ENCODE measurements at regions not wholly inside any gene's neighbourhood (a gene's known extent, or its start where the extent isn't known, plus 50 kb on each side); places are given as distances from the start of the nearest gene placed in this dataset.
"Not testable (repeated sequence)": the region's sequence is repeated elsewhere in the genome, so short reads cannot be mapped to it uniquely, and the experiment has no call there.

DNA sequence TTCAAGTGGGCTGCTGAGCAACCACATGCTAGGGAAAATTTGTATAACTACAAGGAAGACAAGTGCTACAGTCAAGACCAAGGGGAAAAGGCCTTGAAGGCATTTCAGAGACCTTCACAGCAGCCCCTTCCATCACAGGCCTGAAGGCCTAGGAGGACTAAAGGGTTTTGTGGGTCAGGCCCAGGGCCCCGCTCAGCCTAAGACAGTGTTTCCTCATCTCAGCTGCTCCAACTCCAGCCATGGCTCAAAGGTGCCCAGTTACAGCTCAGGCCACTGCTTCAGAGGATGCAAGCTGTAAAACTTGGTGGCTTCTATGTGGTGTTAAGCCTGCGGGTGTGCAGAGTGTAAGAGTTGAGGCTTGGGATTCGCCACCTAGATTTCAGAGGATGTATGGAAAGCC is 260.5 kb downstream of the NXPE2 start:
- DNase-seq: no peak

DNA sequence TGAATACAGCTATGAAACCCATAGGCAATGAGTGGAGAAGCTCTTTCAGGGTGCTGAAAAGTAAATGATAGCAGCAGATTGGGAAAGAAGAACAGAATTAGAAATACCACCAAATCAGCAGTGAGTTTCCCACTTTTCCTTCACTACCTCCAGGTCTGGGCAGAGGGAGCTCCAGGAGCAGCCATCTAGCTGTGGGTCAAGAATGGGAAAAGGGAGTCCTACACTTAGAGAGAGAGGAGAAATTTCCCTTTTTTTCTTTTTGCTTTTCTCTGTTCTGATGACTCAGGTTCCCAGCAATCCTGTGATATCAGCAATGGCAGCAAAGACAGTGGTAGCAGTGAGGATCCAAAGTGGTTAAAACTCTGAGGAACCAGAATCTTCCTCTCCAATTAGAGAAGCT is 263.9 kb downstream of the NXPE2 start:
- DNase-seq: peak in 1 of 2 donors; percentile 4

DNA sequence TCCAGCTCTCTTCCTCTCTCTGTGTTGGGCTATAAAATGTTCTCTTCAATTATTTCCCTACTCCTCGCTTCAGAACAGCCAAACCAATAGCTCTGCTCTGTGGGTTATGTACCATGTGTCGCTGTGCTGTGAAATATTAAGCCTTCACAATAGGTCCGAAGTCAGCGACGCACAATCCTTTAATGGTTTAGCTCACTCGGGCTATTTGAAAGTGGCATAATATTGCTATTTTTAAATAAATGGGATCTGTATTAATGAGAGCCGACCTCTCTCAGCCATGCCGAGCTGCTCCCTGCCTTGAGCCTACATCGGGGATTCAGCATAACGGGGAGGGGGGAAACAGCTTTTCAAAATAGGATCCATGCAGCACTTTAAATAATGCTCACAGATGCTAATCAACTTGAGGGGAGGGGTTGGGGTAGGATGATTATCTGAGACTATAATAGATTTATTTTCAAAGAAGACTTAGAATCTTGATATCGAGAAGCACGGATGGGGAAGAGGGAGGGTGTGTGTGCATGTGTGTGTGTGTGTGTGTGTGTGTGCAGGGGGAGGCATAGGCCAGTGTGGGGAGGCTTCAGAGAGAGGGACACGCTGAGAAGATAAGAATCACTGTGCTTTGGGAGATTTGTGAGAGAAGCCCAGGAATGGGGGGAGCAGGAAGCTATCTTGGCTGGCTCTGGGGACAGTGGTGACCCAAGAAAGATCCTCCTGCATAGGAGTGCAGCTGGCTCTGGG is 271.5 kb downstream of the NXPE2 start:
- no peak for DNase-seq

DNA sequence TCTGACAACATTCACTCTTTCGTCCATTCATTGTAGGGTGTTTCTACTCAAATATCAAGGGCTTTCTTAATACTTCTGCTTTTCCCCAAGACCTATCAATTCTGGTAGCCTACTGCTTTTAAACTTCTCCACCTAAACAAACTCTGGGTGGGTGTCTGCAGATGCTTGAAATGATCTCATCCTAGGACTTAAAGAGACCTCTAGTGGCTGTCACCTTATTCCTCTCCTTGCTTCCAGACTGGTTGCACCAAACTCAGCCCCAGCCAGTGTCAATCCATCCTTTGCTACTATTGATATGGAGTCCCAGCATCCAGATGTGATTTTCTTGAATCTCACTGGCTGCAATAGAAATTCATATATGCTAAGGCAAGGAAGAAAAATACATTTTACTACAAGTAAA is 274.7 kb downstream of the NXPE2 start:
- no peak for DNase-seq

DNA sequence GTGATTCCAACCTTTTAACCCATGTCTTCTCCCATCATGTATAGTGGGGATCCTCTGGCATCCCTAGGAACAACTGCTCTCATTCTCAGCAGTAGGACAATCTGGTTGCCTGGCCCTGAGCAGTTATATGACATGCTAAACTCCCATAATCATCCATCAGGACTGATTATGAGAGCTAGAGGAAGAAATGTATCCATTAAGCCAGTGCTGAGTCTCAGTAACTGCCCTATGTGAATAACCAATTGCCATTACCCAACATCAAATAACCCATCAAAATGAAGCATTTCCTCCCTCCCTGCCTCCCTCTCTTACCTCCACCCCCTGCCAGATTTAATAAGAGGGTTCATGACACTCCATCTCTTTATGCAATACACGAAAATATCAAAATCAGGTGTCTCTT is 277.6 kb downstream of the NXPE2 start:
- no peak for DNase-seq

DNA sequence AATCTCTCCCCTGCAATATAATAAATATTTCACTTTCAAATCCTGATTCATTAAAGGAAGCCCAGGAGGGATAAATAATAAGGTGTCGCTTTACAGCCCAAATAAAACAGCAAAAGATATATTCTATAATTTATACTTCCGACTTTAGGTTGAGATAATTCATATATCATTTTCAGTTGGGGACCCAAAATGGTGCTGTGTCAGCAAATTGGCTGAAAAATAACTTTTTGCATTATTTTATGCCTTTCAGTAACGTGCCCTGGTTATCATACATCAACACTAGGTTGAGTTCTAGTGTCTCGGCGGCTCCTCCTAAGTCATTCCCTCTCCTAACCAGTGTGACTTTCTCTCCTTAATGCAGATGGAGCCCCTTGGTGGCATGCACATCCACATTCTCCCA is 278.2 kb downstream of the NXPE2 start:
- DNase-seq: no peak

DNA sequence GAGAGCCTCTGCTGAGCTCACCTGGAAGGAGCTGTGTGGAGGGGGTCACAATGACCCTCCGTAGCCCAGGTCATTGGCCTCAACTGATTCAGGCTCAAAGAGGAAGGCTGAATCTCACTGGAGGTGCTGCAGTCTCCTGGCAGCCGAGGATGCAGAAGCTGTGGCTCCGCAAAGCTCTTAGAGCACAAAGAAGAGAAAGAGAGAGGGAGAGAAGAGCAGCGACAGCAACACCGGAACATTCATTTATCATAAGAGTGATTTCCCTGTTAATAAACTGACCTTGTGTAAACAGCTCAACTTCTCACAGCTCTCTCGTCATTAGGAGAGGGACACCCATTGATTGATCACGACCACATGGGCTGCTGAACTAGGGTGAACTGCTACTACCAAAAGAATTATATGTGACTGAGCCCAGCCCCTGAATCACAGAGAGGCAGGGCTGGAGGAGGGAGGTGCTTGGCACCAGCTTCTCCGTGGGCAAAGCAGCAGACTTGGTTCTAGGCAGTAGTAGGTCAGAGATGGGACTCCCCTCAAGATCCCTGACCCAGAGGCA is 281.7 kb downstream of the NXPE2 start:
- no peak for DNase-seq

DNA sequence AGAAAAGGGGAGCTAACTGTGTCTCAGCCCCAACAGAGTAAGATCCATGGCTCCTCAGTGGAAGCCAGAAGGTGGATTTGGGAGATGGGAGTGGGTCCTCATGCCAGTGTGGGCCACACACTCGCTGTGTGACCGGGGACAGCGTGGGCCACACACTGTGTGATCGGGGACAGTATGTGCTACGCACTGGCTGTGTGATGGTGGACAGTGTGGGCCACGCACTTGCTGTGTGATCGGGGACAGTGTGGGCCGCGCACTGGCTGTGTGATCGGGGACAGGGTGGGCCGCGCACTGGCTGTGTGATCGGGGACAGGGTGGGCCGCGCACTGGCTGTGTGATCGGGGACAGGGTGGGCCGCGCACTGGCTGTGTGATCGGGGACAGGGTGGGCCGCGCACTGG is 282.5 kb downstream of the NXPE2 start:
- DNase-seq: not testable (repeated sequence)

DNA sequence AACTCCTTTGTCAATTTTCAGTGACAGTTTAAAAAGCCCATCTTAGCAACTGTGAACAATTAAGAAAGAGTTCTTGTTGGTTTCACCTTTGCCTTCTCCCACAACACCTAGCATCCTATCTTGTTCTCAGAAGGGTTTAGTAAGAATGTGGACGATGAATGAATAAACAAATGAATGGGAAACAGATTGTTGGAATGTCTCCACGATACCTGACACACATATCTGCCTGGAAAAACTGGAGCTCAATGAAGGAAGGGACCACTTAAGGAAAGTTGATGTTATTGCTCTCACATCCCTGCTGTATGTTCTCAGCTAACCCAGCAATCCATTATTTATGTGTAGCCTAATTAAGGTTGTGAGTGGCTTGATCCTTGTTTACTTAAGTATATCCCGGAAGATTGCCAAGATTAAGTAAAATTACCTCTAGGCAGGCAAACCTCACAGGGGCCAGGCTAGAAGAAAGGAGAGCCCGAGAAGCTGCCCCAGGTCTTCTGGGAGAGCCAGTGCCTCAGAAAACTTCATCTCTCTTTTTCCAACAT is 286.4 kb downstream of the NXPE2 start:
- no peak for DNase-seq

DNA sequence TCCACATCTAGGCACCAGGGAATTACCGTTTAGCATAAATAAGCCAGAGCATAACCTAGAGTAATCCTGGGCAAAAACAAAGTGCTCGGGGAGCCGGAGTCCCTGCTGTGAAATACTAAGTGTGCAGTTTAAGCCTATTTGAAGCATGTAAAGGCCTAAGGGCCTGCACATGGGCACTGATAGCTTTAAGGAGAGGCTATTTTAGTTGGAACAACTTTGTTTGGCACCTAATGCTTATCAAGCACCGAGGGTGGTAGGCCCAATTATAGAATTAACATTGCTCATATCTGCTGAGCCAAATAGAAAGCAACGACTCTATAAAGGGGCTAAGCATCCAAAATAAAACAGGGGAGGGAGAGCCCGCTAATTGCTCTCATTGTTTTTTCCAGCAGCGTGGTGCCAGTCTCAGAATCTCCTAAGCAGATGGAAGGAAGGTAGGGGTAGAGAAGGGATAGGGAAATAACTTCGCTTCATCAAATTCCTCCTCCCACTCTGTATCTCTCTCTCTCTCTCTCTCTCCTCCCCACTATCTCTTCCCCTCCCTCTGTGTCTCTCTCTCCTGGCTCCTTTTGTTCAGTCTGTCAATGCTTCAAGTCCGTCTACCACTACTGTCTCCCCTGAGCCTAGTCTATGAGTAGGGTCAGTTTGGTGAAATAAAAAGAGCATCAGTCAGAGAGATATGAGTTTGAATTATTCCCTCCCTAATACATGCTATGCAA is 292.8 kb downstream of the NXPE2 start:
- DNase-seq: no peak

DNA sequence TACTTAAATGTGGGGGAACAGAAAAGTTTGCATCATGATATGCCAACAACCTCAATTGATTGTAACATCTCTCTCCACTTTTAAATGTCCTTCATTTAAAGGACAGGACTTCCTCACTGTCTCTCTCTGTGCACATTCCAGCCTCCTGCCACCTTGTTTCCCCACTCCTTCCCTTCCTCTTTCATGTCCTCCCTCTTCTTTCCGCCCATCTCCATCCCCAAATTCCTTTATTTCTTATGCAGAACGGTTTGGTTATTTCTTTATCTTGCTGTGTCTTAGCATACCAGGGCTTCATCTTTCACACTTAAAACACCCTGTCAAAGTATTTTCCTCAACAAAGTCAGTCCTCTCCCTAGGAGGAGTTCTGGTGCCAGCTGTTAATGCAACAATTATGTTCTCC is 293.8 kb downstream of the NXPE2 start:
- no peak for DNase-seq

DNA sequence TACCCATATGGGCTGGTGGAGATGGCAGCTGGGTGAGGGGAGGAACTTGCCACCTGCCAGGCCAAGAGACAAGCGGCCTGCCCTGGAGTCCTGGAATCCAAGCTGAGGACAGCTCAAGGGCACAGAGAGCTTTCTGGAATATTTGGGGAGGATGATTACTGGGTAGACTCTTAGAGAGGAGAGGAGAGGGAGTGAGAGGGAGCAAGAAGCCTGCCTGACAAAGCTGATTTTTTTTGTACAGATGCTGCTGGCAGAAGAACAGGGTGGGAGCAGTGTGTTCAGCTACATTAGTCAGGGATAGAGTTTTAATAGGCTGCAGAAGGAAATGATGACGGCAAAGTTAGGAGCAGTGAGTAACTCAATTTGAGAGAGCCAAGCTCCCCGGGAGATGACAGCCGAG is 299.3 kb downstream of the NXPE2 start:
- DNase-seq: peak in 1 of 2 donors; percentile 6

DNA sequence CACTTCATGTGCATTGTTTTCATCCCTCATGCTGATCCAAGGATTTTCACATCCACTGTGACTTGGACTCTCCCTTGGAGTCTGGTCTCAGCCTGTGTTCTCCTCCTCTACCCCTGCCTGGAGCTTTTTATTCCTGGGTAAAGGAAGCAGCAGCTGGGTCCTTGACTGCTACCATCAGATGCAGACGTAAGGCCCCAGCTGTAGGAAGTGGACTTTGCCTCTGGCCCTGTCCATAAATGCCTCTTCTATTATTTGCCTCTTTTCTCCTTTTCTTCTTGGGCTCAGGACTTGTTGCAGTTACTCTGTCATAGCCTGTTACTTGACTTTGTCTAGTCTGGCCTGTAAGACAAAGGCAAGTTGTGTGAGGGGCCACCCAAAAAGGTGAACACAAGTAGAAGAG is 303.8 kb downstream of the NXPE2 start:
- DNase-seq: no peak

DNA sequence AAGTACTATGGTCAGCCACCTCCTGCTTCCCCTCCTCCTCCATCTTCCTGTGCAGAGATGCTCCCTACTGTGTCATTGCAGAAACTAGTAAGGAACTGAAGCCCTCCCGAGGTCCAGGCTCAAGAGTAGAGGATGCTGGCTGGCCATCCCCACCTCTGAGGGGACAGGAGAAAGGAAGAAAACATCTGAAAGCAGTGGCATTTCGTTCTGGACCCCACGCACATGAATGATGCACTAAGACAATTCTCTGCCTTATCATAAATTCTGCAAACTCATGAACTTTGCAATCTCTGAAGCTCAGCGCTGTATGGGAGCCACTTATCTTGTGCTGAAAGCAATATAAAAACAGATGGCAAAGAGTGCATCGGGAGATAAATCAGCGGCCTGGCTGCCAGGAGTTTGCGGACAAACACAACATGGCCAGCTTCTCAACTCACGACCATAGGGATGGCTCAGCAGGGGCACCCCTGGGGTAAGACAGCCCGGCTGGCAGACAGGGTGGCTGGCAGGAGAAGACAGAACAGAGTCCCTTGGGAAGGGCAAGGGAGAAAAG is 306.4 kb downstream of the NXPE2 start:
- DNase-seq: no peak

DNA sequence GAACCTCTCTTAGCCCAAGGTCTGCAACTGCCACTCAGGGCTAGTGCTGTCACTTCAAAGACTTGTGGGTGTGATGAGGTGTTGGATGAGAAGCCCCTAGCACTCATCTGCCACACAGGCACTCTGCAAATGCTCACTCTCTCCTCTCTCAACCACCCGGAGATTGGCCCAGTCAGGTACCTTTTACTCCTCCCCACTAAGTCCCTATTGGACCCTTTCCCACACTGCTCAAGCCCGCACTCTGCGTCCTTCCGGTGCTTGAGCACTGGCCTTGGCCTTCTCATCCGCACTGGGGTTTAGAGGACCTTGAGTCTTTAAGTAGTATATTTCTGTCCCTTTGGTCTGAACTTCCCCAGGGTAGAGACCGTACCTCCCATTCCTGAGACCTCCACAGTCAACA is 308.0 kb downstream of the NXPE2 start:
- DNase-seq: no peak

DNA sequence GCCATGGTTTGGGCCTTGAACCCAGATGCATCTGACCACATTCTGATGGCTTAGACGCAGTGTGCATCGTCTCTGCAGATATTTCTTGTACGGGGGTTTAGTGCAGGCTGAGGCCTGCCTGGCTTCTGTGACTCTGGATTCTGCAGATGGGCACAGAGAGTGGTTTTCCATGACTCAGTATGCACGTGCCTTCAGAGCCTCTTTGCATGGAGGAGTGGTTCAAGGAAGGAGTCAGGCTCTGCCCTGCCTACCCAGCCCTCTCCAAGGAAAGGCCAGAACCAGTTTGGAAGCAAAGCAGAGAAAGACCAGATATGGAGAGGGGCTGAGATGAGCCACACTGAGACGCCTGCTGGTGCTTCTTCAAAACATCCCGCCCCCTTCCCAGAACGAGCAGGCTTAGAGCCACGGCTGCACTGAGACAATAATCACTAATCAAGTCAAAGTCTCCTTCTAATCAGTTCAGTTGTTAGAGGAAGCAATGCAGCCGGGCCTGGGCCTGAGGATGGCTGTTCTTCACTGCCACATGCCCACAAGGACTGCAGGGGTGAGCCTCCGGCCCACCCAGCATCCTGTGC is 308.9 kb downstream of the NXPE2 start:
- DNase-seq: no peak

DNA sequence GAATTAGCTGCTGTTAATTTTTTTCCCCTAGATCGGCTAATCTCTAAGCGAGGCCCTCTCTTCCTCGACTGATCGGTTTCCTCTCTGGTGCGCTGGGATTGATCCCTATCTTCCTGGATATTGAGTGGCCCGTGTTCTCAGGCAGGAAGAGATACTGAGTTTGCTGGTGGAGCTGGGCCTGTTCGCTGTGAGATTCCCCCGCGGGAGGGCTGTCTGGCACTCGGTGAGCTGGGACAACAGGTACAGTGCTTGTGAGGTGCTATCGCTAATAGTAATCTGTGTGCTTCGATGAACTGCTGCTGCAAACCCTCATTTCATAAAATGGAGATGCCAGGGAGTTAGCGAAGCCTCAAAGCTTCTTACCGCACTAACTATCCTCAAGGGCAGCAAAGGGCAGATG is 310.3 kb downstream of the NXPE2 start:
- no peak for DNase-seq

DNA sequence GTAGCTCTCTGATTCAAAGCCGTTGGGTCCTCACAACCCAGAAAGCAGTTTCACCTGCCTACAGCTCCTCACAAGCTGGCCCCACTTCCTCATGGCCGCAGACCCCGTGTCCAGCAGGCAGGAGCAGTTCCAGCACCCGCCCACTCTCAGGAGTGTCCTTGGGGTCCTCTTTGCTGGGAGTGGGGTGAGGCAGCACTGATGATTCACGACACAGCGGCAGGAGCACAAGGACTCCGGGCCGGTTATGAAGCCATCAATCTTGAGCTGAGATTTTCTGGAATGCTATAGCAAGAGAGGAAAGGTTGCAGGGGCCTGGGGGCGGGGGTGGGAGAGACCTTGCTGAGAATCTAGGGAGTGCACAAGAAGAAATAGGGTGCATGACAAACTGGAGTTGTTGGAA is 311.2 kb downstream of the NXPE2 start:
- DNase-seq: no peak

DNA sequence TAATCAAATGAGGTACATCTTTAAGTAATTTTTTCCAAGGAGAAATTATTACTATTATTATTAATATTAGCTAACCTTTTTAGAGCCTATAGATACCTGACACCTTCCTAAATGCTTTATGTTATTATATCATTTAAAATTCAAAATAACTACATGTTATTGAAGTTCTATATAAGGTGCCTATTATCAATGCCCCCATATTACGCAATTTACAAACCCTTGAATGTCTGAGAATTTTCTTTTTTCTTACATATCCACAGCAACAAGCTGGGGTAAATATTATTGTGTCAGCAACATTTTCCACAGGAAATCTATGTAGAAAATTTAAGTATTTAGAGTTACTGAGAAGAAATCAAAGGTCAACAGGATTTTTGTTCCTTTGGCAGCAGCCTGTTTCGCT is 327.3 kb downstream of the NXPE2 start:
- DNase-seq: no peak

DNA sequence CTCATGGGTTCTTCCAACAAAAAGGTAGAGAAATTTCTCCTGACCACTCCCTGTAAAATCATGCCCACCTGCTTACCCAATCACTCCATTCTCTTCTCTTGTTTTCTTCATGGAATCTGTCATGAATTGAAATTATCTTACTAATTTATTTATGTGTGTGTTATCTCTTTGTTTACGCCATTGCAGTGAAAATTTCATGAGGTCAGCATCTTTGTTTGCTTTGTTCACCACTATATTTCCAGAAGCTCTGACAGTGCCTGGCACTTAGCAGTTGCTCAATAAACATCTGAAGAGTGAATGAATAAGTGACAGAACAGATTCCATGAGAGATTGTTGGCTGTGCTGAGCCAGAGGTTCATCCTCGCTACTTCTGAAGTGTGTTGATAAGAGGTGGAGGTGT is 329.5 kb downstream of the NXPE2 start:
- DNase-seq: no peak

DNA sequence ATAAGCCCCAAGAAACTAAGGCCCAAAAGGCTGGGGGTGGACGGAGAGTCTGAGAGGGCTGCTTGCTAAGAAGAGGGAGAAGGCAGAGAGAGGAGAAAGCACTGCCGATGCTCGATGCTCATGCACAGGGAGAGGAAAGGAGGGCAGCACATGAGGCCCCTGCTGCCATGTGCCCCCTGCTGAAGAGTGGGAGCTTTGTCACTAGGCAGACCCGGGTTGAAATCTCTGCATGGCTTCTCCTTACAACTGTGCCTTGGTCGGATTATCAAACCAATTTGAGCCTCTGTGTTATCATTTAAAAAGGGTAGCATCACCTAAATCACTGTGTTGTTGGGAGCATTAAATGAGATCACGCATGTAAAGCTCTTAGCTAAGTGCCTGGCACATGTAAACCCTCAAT is 330.5 kb downstream of the NXPE2 start:
- no peak for DNase-seq

DNA sequence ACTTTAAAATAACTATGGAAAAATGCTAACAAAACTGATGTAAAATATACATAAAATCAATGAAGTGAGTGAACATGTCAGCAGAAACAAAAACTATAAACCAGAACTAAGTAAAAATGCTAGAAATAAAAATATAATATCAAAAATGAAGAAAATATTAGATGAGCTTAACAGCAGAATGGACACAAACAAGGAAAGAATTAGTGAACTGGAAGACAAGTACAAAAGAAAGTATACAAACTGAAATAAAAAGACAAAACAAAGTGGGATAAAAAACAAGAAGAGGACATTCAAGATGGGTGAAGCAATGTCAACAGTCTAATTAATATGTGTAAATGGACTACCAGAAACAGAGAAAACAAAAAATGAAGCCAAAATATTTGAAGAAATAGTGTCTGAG is 339.2 kb downstream of the NXPE2 start:
- DNase-seq: no peak

DNA sequence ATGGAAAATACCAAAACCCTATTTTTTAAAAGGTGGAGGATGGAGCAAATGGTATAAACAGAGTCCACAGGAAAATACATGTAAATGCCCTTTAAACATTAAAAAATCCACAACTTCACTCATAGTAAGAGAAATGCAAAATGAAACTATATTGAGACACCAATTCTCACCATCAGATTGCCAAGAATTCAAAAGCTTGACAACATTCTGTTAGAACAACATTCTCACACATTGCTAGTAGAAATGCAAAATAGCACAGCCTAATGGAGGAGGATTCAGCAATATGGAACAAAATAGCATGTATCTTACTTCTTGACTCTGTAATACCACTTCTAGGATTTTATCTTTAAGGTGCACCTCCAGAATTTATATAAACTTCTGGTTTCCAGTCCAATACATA is 351.8 kb downstream of the NXPE2 start:
- DNase-seq: no peak

All from right lung (tissue), 2 donors.